Adrenal gland (tissue), 9 donors: ENCODE measurements at regions not wholly inside any gene's neighbourhood (a gene's known extent, or its start where the extent isn't known, plus 50 kb on each side); places are given as distances from the start of the nearest gene placed in this dataset.
"Not testable (repeated sequence)": the region's sequence is repeated elsewhere in the genome, so short reads cannot be mapped to it uniquely, and the experiment has no call there.

Experiments
- DNase-seq, 7 donors: peaks; one replicate each; pipeline ENCODE4 v3.0.0-alpha.2; 2019 to 2020
- H3K27ac ChIP-seq, 5 donors: fragments of 200-600 bp; sonication (generic) in 4 of 5; 1 replicate in 3 of 5; 2 replicates in 2 of 5; pipeline versions ENCODE4 v1.5.1 to v1.8.0; 2016 to 2020; ENCODE audit warnings: mild to moderate bottlenecking in 1 of 5
- H3K27me3 ChIP-seq: fragments of 200-600 bp; 2 replicates; pipeline ENCODE4 v1.8.0; 2021
- H3K36me3 ChIP-seq, 2 donors: fragments of 200-600 bp; replicated peaks in 1 of 2; 1 replicate in 1 of 2; 2 replicates in 1 of 2; pipeline versions ENCODE4 v1.5.1 to v1.8.0; 2018 to 2022
- H3K4me1 ChIP-seq, 2 donors: fragments of 200-600 bp; replicated peaks in 1 of 2; 1 replicate in 1 of 2; 2 replicates in 1 of 2; pipeline versions ENCODE4 v1.5.1 to v1.8.0; 2018 to 2021
- H3K4me3 ChIP-seq, 4 donors: fragments of 200-600 bp; sonication (generic) in 3 of 4; one replicate each; pipeline ENCODE4 v1.5.1; 2016 to 2018
- H3K9me3 ChIP-seq, 3 donors: fragments of 200-600 bp; sonication (generic) in 1 of 3; replicated peaks in 1 of 3; 1 replicate in 2 of 3; 2 replicates in 1 of 3; pipeline versions ENCODE4 v1.5.1 to v1.8.0; 2016 to 2021
- POLR2A ChIP-seq, 2 donors: fragments of 450-650 bp; IDR thresholded peaks; one replicate each; pipeline ENCODE4 v1.6.1; 2017; ENCODE audit warnings: antibody characterized with exemption in 2 of 2, mild to moderate bottlenecking in 2 of 2, moderate library complexity in 1 of 2
- WGBS, 4 donors: extraction: QIAGEN DNeasy Blood & Tissue Kit in 2 of 4; methylation state at CpG; one replicate each; pipeline versions ENCODE4 v1.1.5 to v1.1.7; 2013 to 2017; 5-methylcytosine and 5-hydroxymethylcytosine counted together
- intact Hi-C, 2 donors: fragments of 100-400 bp; cut with DNase I; formaldehyde crosslinking; loops; one replicate each; pipeline versions ENCODE4 v1.14.1 to v1.15.0; 2022 to 2023
- TF ChIP-seq, protein P1 (sequence below), 6 experiments: fragments of 450-650 bp in 4 of 6; fragments of 200-600 bp in 2 of 6; sonication (generic) in 1 of 6; IDR thresholded peaks; 1 replicate in 5 of 6; 2 replicates in 1 of 6; pipeline versions ENCODE4 v1.5.1 to v1.8.0; 2016 to 2021; ENCODE audit warnings: antibody characterized with exemption in 6 of 6, mild to moderate bottlenecking in 2 of 6, moderate library complexity in 1 of 6
- donor health status: healthy with polysubstance abuse.
- donor health status: Bipolar disorder and iron deficiency.
- donor health status: DM: yes; HTN: yes; CAD: no.
- donor health status: DM: no; HTN: no; CAD: no.
- donor health status: DM: no; HTN: no; CAD: no.

DNA sequence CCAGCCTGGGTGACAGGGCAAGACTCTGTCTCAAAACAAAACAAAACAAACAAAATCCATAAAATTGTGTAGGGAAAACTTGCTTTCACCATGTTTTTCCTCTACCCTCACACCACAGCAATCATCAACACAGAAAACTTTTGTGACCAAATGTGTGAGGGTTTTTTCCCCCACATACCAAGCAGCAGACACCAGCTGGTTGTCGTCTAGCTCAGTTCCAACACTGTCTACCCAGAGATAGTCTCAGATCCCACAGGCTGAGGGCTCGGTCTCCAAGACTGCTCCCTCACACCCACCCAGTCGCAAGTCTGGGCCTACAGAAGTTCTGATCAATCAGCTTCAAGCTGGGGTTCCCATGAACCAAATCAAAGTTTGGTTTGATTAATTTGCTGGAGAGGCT, 322.4 kb upstream of the MAGI2 start:
- intact Hi-C loops, result no loop called here
- Histone ChIP-seq H3K36me3 (no peaks in the 10 kb centered on the region), H3K4me3 (no peak overlapping the region), H3K4me1 (no peaks in the 10 kb centered on the region), H3K27ac (no peak overlapping the region), H3K9me3 (no peaks in the 10 kb centered on the region), H3K27me3 (no peaks in the 10 kb centered on the region)
- WGBS, 4 donors, result 86 to 91% (median 88%) methylated on average over 3 of the region's 3 CpGs
- no peak for TF ChIP-seq POLR2A (IDR thresholded peaks at IDR 0.05)
- TF ChIP-seq, protein P1, sequence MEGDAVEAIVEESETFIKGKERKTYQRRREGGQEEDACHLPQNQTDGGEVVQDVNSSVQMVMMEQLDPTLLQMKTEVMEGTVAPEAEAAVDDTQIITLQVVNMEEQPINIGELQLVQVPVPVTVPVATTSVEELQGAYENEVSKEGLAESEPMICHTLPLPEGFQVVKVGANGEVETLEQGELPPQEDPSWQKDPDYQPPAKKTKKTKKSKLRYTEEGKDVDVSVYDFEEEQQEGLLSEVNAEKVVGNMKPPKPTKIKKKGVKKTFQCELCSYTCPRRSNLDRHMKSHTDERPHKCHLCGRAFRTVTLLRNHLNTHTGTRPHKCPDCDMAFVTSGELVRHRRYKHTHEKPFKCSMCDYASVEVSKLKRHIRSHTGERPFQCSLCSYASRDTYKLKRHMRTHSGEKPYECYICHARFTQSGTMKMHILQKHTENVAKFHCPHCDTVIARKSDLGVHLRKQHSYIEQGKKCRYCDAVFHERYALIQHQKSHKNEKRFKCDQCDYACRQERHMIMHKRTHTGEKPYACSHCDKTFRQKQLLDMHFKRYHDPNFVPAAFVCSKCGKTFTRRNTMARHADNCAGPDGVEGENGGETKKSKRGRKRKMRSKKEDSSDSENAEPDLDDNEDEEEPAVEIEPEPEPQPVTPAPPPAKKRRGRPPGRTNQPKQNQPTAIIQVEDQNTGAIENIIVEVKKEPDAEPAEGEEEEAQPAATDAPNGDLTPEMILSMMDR (IDR thresholded peaks at IDR 0.05), result no peak
- no peak for DNase-seq

DNA sequence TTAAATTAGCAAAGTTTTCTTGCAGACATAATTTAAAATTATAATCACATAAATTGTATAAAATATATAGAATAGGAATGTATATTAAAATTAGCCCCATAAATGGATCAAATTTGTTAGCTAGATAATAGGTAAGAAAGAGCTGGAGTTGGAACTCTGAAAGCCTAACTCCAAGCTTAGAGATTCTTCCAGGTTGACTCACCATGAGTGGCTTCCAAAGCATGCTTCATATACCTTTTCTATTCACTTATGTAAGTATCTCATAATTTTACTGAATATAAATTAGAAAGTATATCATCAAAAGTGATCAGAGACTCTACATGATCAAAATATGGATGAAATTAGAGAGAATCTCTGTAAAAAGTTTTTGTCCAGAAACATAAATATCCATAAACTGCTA, 320.7 kb upstream of the MAGI2 start:
- H3K27ac ChIP-seq, result no peak overlapping the region
- no peaks in the 10 kb centered on the region for H3K36me3 ChIP-seq
- H3K9me3 ChIP-seq, result no peaks in the 10 kb centered on the region
- H3K4me3 ChIP-seq, result no peak overlapping the region
- no peaks in the 10 kb centered on the region for H3K27me3 ChIP-seq
- DNase-seq, result no peak
- no peaks in the 10 kb centered on the region for H3K4me1 ChIP-seq
- TF ChIP-seq, protein P1 (IDR thresholded peaks at IDR 0.05), result no peak
- TF ChIP-seq POLR2A (IDR thresholded peaks at IDR 0.05), result no peak
- intact Hi-C loops, result no loop called here

DNA sequence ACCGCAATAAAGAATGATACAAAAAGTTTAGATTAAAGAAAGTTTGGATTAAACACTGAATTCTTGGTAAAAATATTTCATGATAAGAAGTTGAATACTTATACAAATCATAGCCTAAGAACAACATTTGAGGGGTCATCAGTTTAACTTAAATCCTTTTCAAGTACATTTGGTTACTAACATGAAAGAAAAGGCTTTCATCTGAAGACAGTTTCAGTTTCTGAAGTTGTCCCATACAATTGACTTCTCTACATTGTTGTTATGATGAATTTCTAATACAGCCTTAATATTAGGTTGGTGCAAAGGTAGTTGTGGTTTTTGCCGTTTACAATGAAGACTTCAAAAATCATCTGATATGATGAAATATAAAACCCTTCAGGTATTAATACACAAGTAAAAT, 317.5 kb upstream of the MAGI2 start:
- intact Hi-C loops, result no loop called here
- H3K4me1 ChIP-seq, result no peaks in the 10 kb centered on the region
- no peak for DNase-seq
- TF ChIP-seq POLR2A (IDR thresholded peaks at IDR 0.05), result no peak
- TF ChIP-seq, protein P1 (IDR thresholded peaks at IDR 0.05), result no peak
- no peaks in the 10 kb centered on the region for H3K27me3 ChIP-seq
- H3K4me3 ChIP-seq, result no peak overlapping the region
- no peak overlapping the region for H3K27ac ChIP-seq
- 52 to 86% (median 81%) methylated on average over 2 of the region's 2 CpGs for WGBS, 4 donors
- H3K9me3 ChIP-seq, result no peaks in the 10 kb centered on the region
- H3K36me3 ChIP-seq, result no peaks in the 10 kb centered on the region

DNA sequence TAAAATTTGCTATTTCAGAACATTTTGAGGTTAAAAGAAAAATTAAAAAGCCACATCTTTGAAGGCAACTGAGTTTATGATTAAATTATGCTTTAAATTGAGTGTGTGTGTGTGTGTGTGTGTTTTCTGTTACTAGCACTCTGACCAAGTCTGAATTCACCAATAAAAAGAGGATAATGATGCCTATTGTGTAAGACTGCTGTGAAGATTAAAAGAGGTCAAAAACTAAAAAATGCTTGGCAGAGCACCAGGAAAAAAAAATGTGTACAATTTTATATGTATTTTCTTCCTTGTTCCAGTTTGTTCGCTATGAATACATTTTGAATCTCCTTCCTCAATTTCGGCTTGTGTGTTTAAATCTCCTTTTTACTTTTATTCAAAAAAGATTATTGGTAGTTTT, 316.6 kb upstream of the MAGI2 start:
- no peak for DNase-seq
- Histone ChIP-seq H3K4me1 (no peaks in the 10 kb centered on the region), H3K9me3 (no peaks in the 10 kb centered on the region), H3K36me3 (no peaks in the 10 kb centered on the region), H3K27me3 (no peaks in the 10 kb centered on the region), H3K4me3 (no peak overlapping the region), H3K27ac (no peak overlapping the region)
- TF ChIP-seq, protein P1 (IDR thresholded peaks at IDR 0.05), result no peak
- no peak for TF ChIP-seq POLR2A (IDR thresholded peaks at IDR 0.05)
- intact Hi-C loops, result no loop called here
- 73 to 81% (median 76%) methylated on average over 2 of the region's 2 CpGs for WGBS, 4 donors

DNA sequence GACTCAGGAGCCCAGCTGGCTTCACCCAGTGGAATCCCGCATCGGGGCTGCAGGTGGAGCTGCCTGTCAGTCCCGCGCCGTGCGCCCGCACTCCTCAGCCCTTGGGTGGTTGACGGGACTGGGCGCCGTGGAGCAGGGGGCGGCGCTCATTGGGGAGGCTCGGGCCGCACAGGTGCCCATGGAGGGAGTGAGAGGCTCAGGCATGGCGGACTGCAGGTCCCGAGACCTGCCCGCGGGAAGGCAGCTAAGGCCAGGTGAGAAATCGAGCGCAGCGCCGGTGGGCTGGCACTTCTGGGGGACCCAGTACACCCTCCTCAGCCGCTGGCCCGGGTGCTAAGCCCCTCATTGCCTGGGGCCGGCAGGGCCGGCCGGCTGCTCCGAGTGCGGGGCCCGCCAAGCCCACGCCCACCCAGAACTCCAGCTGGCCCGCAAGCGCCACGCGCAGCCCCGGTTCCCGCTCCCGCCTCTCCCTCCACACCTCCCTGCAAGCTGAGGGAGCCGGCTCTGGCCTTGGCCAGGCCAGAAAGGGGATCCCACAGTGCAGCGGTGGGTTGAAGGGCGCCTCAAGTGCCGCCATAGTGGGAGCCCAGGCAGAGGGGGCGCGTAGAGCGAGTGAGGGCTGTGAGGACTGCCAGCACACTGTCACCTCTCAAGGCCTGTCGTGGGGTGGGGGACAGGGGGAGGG, 314.6 kb upstream of the MAGI2 start:
- H3K4me3 ChIP-seq, H3K27ac ChIP-seq, H3K9me3 ChIP-seq, H3K4me1 ChIP-seq, H3K36me3 ChIP-seq, H3K27me3 ChIP-seq, DNase-seq, intact Hi-C loops: not testable (repeated sequence)
- WGBS, 4 donors, result 82 to 96% (median 85%) methylated on average over 23 to 44 of the region's 46 CpGs

DNA sequence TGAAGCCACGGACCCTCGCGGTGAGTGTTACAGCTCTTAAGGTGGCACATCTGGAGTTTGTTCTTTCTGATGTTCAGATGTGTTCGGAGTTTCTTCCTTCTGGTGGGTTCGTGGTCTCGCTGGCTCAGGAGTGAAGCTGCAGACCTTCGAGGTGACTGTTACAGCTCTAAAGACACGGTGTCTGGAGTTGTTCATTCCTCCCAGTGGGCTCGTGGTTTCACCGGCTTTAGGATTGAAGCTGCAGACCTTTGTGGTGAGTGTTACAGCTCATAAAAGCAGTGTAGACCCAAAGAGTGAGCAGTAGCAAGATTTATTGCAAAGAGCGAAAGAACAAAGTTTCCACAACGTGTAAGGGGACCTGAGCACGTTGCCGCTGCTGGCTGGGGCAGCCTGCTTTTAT, 313.7 kb upstream of the MAGI2 start:
- H3K27ac ChIP-seq, DNase-seq, H3K27me3 ChIP-seq, intact Hi-C loops, H3K4me1 ChIP-seq, H3K4me3 ChIP-seq, H3K9me3 ChIP-seq, H3K36me3 ChIP-seq: not testable (repeated sequence)
- 80 to 86% (median 83%) methylated on average over 13 to 14 of the region's 14 CpGs for WGBS, 4 donors
